ENCODE measurements at regions not wholly inside any gene's neighbourhood (a gene's known extent, or its start where the extent isn't known, plus 50 kb on each side); places are given as distances from the start of the nearest gene placed in this dataset.

GRCh38 chr6:10338151-10338550 is 76.7 kb downstream of the TFAP2A start:
- no peak for TF ChIP-seq CTCF (conservative IDR thresholded peaks at IDR 0.05; ENCODE audit: low read depth, low read length)
- TF ChIP-seq EZH2 (IDR thresholded peaks at IDR 0.05; ENCODE audit: borderline replicate concordance, low read depth, low read length, poor library complexity, severe bottlenecking), result no peak

Measured in A673 (cell line).